B cell (primary cell): ENCODE measurements at regions not wholly inside any gene's neighbourhood (a gene's known extent, or its start where the extent isn't known, plus 50 kb on each side); places are given as distances from the start of the nearest gene placed in this dataset.

ENCODE experiments used
- ATAC-seq: fragments of 200-7000 bp; cut with Tn5 transposase; one replicate; pipeline ENCODE4 v1.10.0; 2021; ENCODE audit warnings: low read depth, mild to moderate bottlenecking, moderate number of reproducible peaks, moderate library complexity
- CTCF ChIA-PET: fragments of 350-600 bp; sonication (Branson Sonifier 250); formaldehyde crosslinking; loops from one replicate; lab custom pipeline; 2021; ENCODE audit warnings: antibody characterized with exemption, inconsistent platforms; lab: Charles Lee
- POLR2A ChIA-PET: fragments of 350-600 bp; sonication (Branson Sonifier 250); formaldehyde crosslinking; loops from one replicate; lab custom pipeline; 2021; ENCODE audit warnings: antibody characterized with exemption; lab: Charles Lee
- DNase-seq: peaks from one replicate; pipeline ENCODE4 v3.0.0; 2013
- H2AFZ ChIP-seq: 2 replicates; pipeline ENCODE4 v1.6.1; 2012; ENCODE audit warnings: mild to moderate bottlenecking, low read depth, low read length; ENCODE audit not compliant: insufficient read depth, poor library complexity, severe bottlenecking
- H3K27ac ChIP-seq, 2 donors: 1 replicate in 1 of 2; 2 replicates in 1 of 2; pipeline ENCODE4 v1.5.1; 2012 to 2013; ENCODE audit warnings: low read length in 2 of 2, mild to moderate bottlenecking in 2 of 2, moderate library complexity in 1 of 2
- H3K27me3 ChIP-seq, 4 experiments: fragments of 200-600 bp in 1 of 4; sonication (generic) in 1 of 4; replicated peaks in 1 of 4; 1 replicate in 2 of 4; 2 replicates in 2 of 4; pipeline versions ENCODE4 v1.6.1 to v1.7.0; 2013 to 2016; ENCODE audit warnings: low read length in 3 of 4, mild to moderate bottlenecking in 2 of 4, mixed read lengths in 1 of 4, moderate library complexity in 1 of 4; ENCODE audit not compliant: insufficient read depth in 4 of 4, control insufficient read depth in 3 of 4; ENCODE audit errors: control extremely low read depth in 1 of 4
- H3K36me3 ChIP-seq, 2 experiments: replicated peaks in 1 of 2; 1 replicate in 1 of 2; 2 replicates in 1 of 2; pipeline versions ENCODE4 v1.6.1 to v1.7.1; 2013; ENCODE audit warnings: low read length in 1 of 2; ENCODE audit not compliant: insufficient read depth in 2 of 2, control insufficient read depth in 1 of 2; ENCODE audit errors: control extremely low read depth in 1 of 2, extremely low read depth in 1 of 2
- H3K4me1 ChIP-seq, 2 donors: fragments of 200-600 bp in 1 of 2; sonication (generic) in 1 of 2; 1 replicate in 1 of 2; 2 replicates in 1 of 2; pipeline versions ENCODE4 v1.5.1 to v1.6.1; 2013 to 2017; ENCODE audit warnings: low read length in 2 of 2; ENCODE audit not compliant: control insufficient read depth in 2 of 2, insufficient read depth in 2 of 2
- H3K4me2 ChIP-seq: replicated peaks from 2 replicates; pipeline ENCODE3; 2012; ENCODE audit warnings: mild to moderate bottlenecking, low read depth, low read length; ENCODE audit not compliant: poor library complexity, severe bottlenecking
- H3K4me3 ChIP-seq, 5 experiments: fragments of 200-600 bp in 1 of 5; sonication (generic) in 1 of 5; 1 replicate in 3 of 5; 2 replicates in 2 of 5; pipeline versions ENCODE4 v1.5.1 to v1.7.0; 2011 to 2016; ENCODE audit warnings: low read length in 4 of 5, mild to moderate bottlenecking in 4 of 5, low read depth in 2 of 5, control low read depth in 1 of 5, moderate library complexity in 1 of 5; ENCODE audit not compliant: insufficient read depth in 1 of 5; ENCODE audit errors: control extremely low read depth in 1 of 5, extremely low read depth in 1 of 5
- H3K79me2 ChIP-seq: fragments of 200-600 bp; sonication (generic); one replicate; pipeline ENCODE4 v1.6.0; 2016; ENCODE audit warnings: low read length; ENCODE audit not compliant: control insufficient read depth, insufficient read depth
- H3K9ac ChIP-seq: fragments of 200-600 bp; sonication (generic); 2 replicates; pipeline ENCODE4 v1.6.1; 2017; ENCODE audit warnings: mild to moderate bottlenecking, low read length, moderate library complexity
- H3K9me3 ChIP-seq, 3 donors: one replicate each; pipeline versions ENCODE4 v1.6.1 to v1.7.1; 2013; ENCODE audit warnings: low read length in 2 of 3; ENCODE audit not compliant: control insufficient read depth in 2 of 3, insufficient read depth in 1 of 3; ENCODE audit errors: control extremely low read depth in 1 of 3
- H4K20me1 ChIP-seq: 2 replicates; pipeline ENCODE4 v1.6.0; 2012; ENCODE audit warnings: mild to moderate bottlenecking, low read length; ENCODE audit not compliant: insufficient read depth, control insufficient read depth, poor library complexity, severe bottlenecking
- H3K27ac Mint-ChIP-seq: one replicate; pipeline ENCODE4 v1.8.0; 2021; ENCODE audit warnings: mixed read lengths
- H3K27me3 Mint-ChIP-seq: one replicate; pipeline ENCODE4 v1.8.0; 2021; ENCODE audit warnings: mixed read lengths
- H3K4me1 Mint-ChIP-seq: one replicate; pipeline ENCODE4 v1.8.0; 2021; ENCODE audit warnings: mixed read lengths
- H3K4me3 Mint-ChIP-seq: one replicate; pipeline ENCODE4 v1.8.0; 2021; ENCODE audit warnings: mixed read lengths
- H3K9me3 Mint-ChIP-seq: one replicate; pipeline ENCODE4 v1.8.0; 2022; ENCODE audit warnings: mixed read lengths; ENCODE audit not compliant: insufficient read depth
- EZH2 ChIP-seq: IDR thresholded peaks from 2 replicates; pipeline ENCODE4 v1.6.1; 2012; ENCODE audit warnings: borderline replicate concordance, low read depth, mild to moderate bottlenecking, moderate library complexity, low read length; ENCODE audit not compliant: insufficient read depth, poor library complexity, severe bottlenecking
- WGBS: methylation state at CpG from one replicate; pipeline ENCODE4 v1.1.5; 2013; ENCODE audit warnings: missing lambda C conversion rate; ENCODE audit not compliant: insufficient coverage; 5-methylcytosine and 5-hydroxymethylcytosine counted together
- intact Hi-C: fragments of 100-400 bp; cut with micrococcal nuclease; formaldehyde crosslinking; loops from one replicate; pipeline ENCODE4 v1.10.0; 2022
- TF ChIP-seq, protein P1 (sequence below): fragments of 200-600 bp; IDR thresholded peaks from one replicate; pipeline ENCODE4 v1.8.0; 2022; ENCODE audit warnings: antibody characterized with exemption, mild to moderate bottlenecking

DNA sequence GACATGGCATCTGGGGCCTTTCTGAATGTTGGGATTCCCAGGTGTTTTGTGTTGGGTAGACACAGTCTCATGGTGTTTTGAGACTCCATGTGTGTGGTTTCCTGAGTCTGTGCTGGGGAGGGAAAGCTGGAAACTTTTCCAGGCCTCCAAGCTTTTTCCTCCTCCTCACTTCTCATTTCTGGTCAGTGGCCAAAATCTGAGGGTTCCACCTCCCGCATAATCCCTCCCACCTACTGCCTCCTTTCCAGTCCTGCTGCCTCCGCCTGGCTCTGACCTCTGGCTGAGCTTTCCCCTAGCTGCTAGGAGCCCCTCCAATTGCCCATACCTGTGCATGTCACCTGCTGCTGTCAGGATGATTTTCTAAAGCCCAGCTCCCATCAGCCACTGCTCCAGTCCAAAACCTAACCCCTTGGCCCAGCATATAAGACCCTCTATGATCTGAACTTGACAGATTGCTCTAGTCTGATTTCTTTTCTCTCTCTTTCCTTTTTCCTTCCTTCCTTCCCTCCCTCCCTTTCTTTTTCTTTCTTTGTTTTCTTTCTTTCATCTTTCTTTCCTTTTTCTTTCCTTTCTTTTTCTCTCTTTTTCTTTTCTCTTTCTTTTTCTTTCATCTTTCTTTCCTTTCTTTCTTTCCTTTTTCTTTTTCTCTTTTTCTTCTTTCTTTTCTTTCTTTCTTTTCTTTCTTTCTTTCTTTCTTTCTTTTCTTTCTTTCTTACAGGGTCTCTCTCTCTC lies 51.4 kb upstream of the NECTIN1 start:
- H3K9ac ChIP-seq: no peak overlapping the region
- POLR2A ChIA-PET: no interaction called here
- H3K4me2 ChIP-seq: no peak overlapping the region
- no peak overlapping the region for H2AFZ ChIP-seq
- peaks cover 0 to 6% (median 2%) of the 10 kb centered on the region in 4 experiments for H3K27me3 ChIP-seq
- DNase-seq (no peak), ATAC-seq (no peak)
- WGBS: 80% methylated on average over 2 of the region's 2 CpGs
- H3K27me3 Mint-ChIP-seq: peaks cover 26% of the 10 kb centered on the region
- no peaks in the 10 kb centered on the region for H3K4me1 ChIP-seq
- H3K27ac Mint-ChIP-seq: no peak overlapping the region
- H3K79me2 ChIP-seq: no peaks in the 10 kb centered on the region
- H3K27ac ChIP-seq: no peak overlapping the region
- H3K9me3 Mint-ChIP-seq: no peaks in the 10 kb centered on the region
- H3K36me3 ChIP-seq: no peaks in the 10 kb centered on the region
- TF ChIP-seq, protein P1, sequence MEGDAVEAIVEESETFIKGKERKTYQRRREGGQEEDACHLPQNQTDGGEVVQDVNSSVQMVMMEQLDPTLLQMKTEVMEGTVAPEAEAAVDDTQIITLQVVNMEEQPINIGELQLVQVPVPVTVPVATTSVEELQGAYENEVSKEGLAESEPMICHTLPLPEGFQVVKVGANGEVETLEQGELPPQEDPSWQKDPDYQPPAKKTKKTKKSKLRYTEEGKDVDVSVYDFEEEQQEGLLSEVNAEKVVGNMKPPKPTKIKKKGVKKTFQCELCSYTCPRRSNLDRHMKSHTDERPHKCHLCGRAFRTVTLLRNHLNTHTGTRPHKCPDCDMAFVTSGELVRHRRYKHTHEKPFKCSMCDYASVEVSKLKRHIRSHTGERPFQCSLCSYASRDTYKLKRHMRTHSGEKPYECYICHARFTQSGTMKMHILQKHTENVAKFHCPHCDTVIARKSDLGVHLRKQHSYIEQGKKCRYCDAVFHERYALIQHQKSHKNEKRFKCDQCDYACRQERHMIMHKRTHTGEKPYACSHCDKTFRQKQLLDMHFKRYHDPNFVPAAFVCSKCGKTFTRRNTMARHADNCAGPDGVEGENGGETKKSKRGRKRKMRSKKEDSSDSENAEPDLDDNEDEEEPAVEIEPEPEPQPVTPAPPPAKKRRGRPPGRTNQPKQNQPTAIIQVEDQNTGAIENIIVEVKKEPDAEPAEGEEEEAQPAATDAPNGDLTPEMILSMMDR: peak; percentile 33
- no peak for TF ChIP-seq EZH2
- H3K9me3 ChIP-seq: peaks cover 0 to 9% (median 0%) of the 10 kb centered on the region in 3 donors
- H3K4me3 ChIP-seq: no peak overlapping the region
- no peaks in the 10 kb centered on the region for H3K4me1 Mint-ChIP-seq
- CTCF ChIA-PET: interaction anchor here (0.9 kb wide), 1 partner anchor 10 kb away, joined by 5 read pairs; no protein-coding TSS in a partner anchor
- intact Hi-C loops: no loop called here
- H4K20me1 ChIP-seq: no peaks in the 10 kb centered on the region
- H3K4me3 Mint-ChIP-seq: no peak overlapping the region
